Hepatocyte (in vitro differentiated cells): ENCODE measurements at regions not wholly inside any gene's neighbourhood (a gene's known extent, or its start where the extent isn't known, plus 50 kb on each side); places are given as distances from the start of the nearest gene placed in this dataset.

Experiments
- CTCF ChIP-seq: fragments of 200-600 bp; sonication (generic); IDR thresholded peaks from 2 replicates; pipeline ENCODE4 v1.5.1; 2016; ENCODE audit warnings: antibody characterized with exemption, mild to moderate bottlenecking; ENCODE audit not compliant: poor library complexity
- EZH2 ChIP-seq: fragments of 200-600 bp; sonication (generic); IDR thresholded peaks from 2 replicates; pipeline ENCODE4 v1.6.1; 2016; ENCODE audit warnings: antibody characterized with exemption, mild to moderate bottlenecking, borderline replicate concordance

GRCh38 chr9:91047529-91047928 lies 245.9 kb downstream of the SYK start:
- TF ChIP-seq EZH2 (no peak), CTCF (no peak)
